ENCODE measurements at regions not wholly inside any gene's neighbourhood (a gene's known extent, or its start where the extent isn't known, plus 50 kb on each side); places are given as distances from the start of the nearest gene placed in this dataset.

DNA sequence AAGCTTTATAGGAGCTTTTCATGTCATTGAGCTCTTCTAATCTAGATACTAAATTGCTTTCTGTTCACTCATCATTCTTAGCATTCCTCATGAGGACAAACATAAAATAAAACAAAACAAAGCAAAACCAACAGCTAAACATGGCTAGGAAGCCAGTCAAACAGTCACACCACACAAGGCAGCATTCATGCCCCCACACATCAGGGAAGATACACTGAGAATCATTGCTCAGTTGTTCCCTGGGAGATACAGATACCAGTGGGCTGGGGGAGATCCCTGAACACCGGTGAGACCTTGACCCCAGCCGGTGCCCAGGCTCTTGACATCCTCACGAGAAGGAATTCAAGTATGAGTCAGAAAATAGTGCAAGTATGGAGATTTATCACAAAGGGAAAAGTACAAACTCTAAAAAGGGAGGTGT lies 177.9 kb upstream of the ARL4C start:
- TF ChIP-seq CTCF (IDR thresholded peaks at IDR 0.05) (no peak), USF2 (CRISPR knock-in tag; IDR thresholded peaks at IDR 0.05) (no peak)
- TF ChIP-seq, protein P1, sequence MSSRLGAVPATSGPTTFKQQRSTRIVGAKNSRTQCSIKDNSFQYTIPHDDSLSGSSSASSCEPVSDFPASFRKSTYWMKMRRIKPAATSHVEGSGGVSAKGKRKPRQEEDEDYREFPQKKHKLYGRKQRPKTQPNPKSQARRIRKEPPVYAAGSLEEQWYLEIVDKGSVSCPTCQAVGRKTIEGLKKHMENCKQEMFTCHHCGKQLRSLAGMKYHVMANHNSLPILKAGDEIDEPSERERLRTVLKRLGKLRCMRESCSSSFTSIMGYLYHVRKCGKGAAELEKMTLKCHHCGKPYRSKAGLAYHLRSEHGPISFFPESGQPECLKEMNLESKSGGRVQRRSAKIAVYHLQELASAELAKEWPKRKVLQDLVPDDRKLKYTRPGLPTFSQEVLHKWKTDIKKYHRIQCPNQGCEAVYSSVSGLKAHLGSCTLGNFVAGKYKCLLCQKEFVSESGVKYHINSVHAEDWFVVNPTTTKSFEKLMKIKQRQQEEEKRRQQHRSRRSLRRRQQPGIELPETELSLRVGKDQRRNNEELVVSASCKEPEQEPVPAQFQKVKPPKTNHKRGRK (CRISPR knock-in tag; IDR thresholded peaks at IDR 0.05; ENCODE audit: borderline replicate concordance): no peak

Measured in WTC11 (cell line).